Loucy (cell line): ENCODE measurements at regions not wholly inside any gene's neighbourhood (a gene's known extent, or its start where the extent isn't known, plus 50 kb on each side); places are given as distances from the start of the nearest gene placed in this dataset.

Experiments used
- H2AFZ ChIP-seq: fragments of 200-600 bp; sonication (generic); 2 replicates; pipeline ENCODE4 v1.6.0; 2016; ENCODE audit warnings: antibody characterized with exemption, mild to moderate bottlenecking, low read length, moderate library complexity
- H3F3A ChIP-seq: fragments of 200-600 bp; 2 replicates; pipeline ENCODE4 v1.6.0; 2016; ENCODE audit warnings: antibody characterized with exemption, low read depth, mild to moderate bottlenecking
- H3K27me3 ChIP-seq: fragments of 200-600 bp; sonication (generic); 2 replicates; pipeline ENCODE4 v1.6.1; 2014; ENCODE audit warnings: low read length, mild to moderate bottlenecking; ENCODE audit not compliant: insufficient read depth, poor library complexity, severe bottlenecking
- H3K36me3 ChIP-seq: fragments of 200-600 bp; sonication (generic); 2 replicates; pipeline ENCODE4 v1.6.1; 2016; ENCODE audit warnings: low read length; ENCODE audit not compliant: insufficient read depth
- H3K4me1 ChIP-seq: fragments of 200-600 bp; sonication (generic); 2 replicates; pipeline ENCODE4 v1.5.1; 2014; ENCODE audit warnings: low read length, mild to moderate bottlenecking; ENCODE audit not compliant: insufficient read depth, poor library complexity, severe bottlenecking
- H3K4me2 ChIP-seq: fragments of 200-600 bp; sonication (generic); 2 replicates; pipeline ENCODE4 v1.6.0; 2014; ENCODE audit warnings: antibody characterized with exemption, low read length, low read depth, mild to moderate bottlenecking; ENCODE audit not compliant: poor library complexity, severe bottlenecking
- H3K4me3 ChIP-seq: fragments of 200-600 bp; sonication (generic); 2 replicates; pipeline ENCODE4 v1.5.1; 2014; ENCODE audit warnings: low read length, mild to moderate bottlenecking, mixed read lengths; ENCODE audit not compliant: poor library complexity, severe bottlenecking
- H3K79me2 ChIP-seq: fragments of 200-600 bp; sonication (generic); 2 replicates; pipeline ENCODE4 v1.6.1; 2014; ENCODE audit warnings: low read length; ENCODE audit not compliant: insufficient read depth
- H3K9ac ChIP-seq: fragments of 200-600 bp; sonication (generic); 2 replicates; pipeline ENCODE4 v1.6.0; 2014; ENCODE audit warnings: mild to moderate bottlenecking, low read depth, low read length, moderate library complexity; ENCODE audit not compliant: poor library complexity, severe bottlenecking
- H3K9me2 ChIP-seq: fragments of 200-600 bp; sonication (generic); replicated peaks from 2 replicates; pipeline ENCODE4 v1.6.1; 2016; ENCODE audit warnings: low read depth, low read length, mixed read lengths
- H3K9me3 ChIP-seq: fragments of 200-600 bp; sonication (generic); 2 replicates; pipeline ENCODE4 v1.6.1; 2014; ENCODE audit warnings: mild to moderate bottlenecking, antibody characterized with exemption, low read length, low read depth; ENCODE audit not compliant: insufficient read depth
- H4K20me1 ChIP-seq: fragments of 200-600 bp; sonication (generic); 2 replicates; pipeline ENCODE4 v1.6.0; 2014; ENCODE audit warnings: antibody characterized with exemption, low read length, mild to moderate bottlenecking; ENCODE audit not compliant: insufficient read depth, poor library complexity, severe bottlenecking
- CTCF ChIP-seq: fragments of 200-600 bp; sonication (generic); conservative IDR thresholded peaks from 2 replicates; pipeline ENCODE4 v1.5.1; 2014; ENCODE audit warnings: mild to moderate bottlenecking, antibody characterized with exemption, low read length
- EZH2phosphoT487 ChIP-seq: fragments of 200-600 bp; IDR thresholded peaks from 2 replicates; pipeline ENCODE4 v1.6.1; 2018; ENCODE audit warnings: antibody characterized with exemption, mild to moderate bottlenecking, moderate library complexity, borderline replicate concordance

- no peaks in the 10 kb centered on the region for H3K9me2 ChIP-seq
- no peak for TF ChIP-seq CTCF
- no peak for TF ChIP-seq EZH2phosphoT487
- H3K27me3 ChIP-seq: no peaks in the 10 kb centered on the region
- no peaks in the 10 kb centered on the region for H3F3A ChIP-seq
- H4K20me1 ChIP-seq: no peaks in the 10 kb centered on the region
- no peaks in the 10 kb centered on the region for H3K79me2 ChIP-seq
- no peak overlapping the region for H3K9ac ChIP-seq
- H3K4me3 ChIP-seq: no peak overlapping the region
- no peaks in the 10 kb centered on the region for H3K4me1 ChIP-seq
- no peak overlapping the region for H2AFZ ChIP-seq
- H3K4me2 ChIP-seq: no peak overlapping the region
- H3K9me3 ChIP-seq: no peaks in the 10 kb centered on the region
- H3K36me3 ChIP-seq: no peaks in the 10 kb centered on the region
Observed at GRCh38 chr5:166618526-166618925, 1672.9 kb upstream of the WWC1 start.

GRCh38 chr5:166624573-166624972, 1666.9 kb upstream of the WWC1 start:
- H2AFZ ChIP-seq: no peak overlapping the region
- H3K27me3 ChIP-seq: no peaks in the 10 kb centered on the region
- no peaks in the 10 kb centered on the region for H3K9me2 ChIP-seq
- no peak overlapping the region for H3K9ac ChIP-seq
- no peaks in the 10 kb centered on the region for H3F3A ChIP-seq
- no peaks in the 10 kb centered on the region for H4K20me1 ChIP-seq
- no peaks in the 10 kb centered on the region for H3K36me3 ChIP-seq
- TF ChIP-seq CTCF (no peak), EZH2phosphoT487 (no peak)
- H3K9me3 ChIP-seq: no peaks in the 10 kb centered on the region
- no peak overlapping the region for H3K4me2 ChIP-seq
- no peaks in the 10 kb centered on the region for H3K4me1 ChIP-seq
- no peak overlapping the region for H3K4me3 ChIP-seq
- no peaks in the 10 kb centered on the region for H3K79me2 ChIP-seq

- no peaks in the 10 kb centered on the region for H3K79me2 ChIP-seq
- no peak overlapping the region for H3K4me2 ChIP-seq
- H3K9me3 ChIP-seq: no peaks in the 10 kb centered on the region
Observed at GRCh38 chr5:166625210-166625865, 1666.1 kb upstream of the WWC1 start.

More at GRCh38 chr5:166625210-166625865, 1666.1 kb upstream of the WWC1 start:
- no peaks in the 10 kb centered on the region for H3F3A ChIP-seq
- no peak overlapping the region for H3K9ac ChIP-seq
- H3K36me3 ChIP-seq: no peaks in the 10 kb centered on the region
- no peaks in the 10 kb centered on the region for H3K27me3 ChIP-seq
- no peaks in the 10 kb centered on the region for H3K9me2 ChIP-seq
- no peak overlapping the region for H2AFZ ChIP-seq
- H3K4me1 ChIP-seq: no peaks in the 10 kb centered on the region
- no peak for TF ChIP-seq CTCF
- TF ChIP-seq EZH2phosphoT487: no peak
- no peaks in the 10 kb centered on the region for H4K20me1 ChIP-seq
- no peak overlapping the region for H3K4me3 ChIP-seq
